Mammary epithelial cell (primary cell): ENCODE measurements at regions not wholly inside any gene's neighbourhood (a gene's known extent, or its start where the extent isn't known, plus 50 kb on each side); places are given as distances from the start of the nearest gene placed in this dataset.

ENCODE experiments used
- CTCF ChIP-seq, 2 donors: IDR thresholded peaks in 1 of 2; conservative IDR thresholded peaks in 1 of 2; 2 replicates each; pipeline ENCODE4 v1.5.1; 2011 to 2012; ENCODE audit warnings: inconsistent platforms in 2 of 2, low read length in 2 of 2, mild to moderate bottlenecking in 2 of 2, control low read depth in 1 of 2, low read depth in 1 of 2; ENCODE audit not compliant: insufficient read depth in 1 of 2; ENCODE audit errors: extremely low read depth in 1 of 2
- EZH2 ChIP-seq: IDR thresholded peaks from 2 replicates; pipeline ENCODE4 v1.6.1; 2012; ENCODE audit warnings: low read length, inconsistent platforms, borderline replicate concordance

GRCh38 chr2:236415684-236416444 is 151.7 kb upstream of the ASB18 start:
- TF ChIP-seq CTCF (conservative IDR thresholded peaks at IDR 0.05 in 1 of 2, IDR thresholded peaks at IDR 0.05 in 1 of 2; ENCODE audit: extremely low read depth in 1 of 2, insufficient read depth in 1 of 2, low read depth in 1 of 2, low read length in 2 of 2) (no peak), EZH2 (no peak)
